Fibroblast of peridontal ligament (primary cell): ENCODE measurements at regions not wholly inside any gene's neighbourhood (a gene's known extent, or its start where the extent isn't known, plus 50 kb on each side); places are given as distances from the start of the nearest gene placed in this dataset.

Experiments
- DNase-seq: peaks from one replicate; pipeline ENCODE4 v3.0.0-alpha.2; 2010; ENCODE audit errors: extremely low read depth

- no peak for DNase-seq
Observed at GRCh38 chr5:12019306-12019705, 115.1 kb upstream of the CTNND2 start.

- no peak for DNase-seq
Observed at GRCh38 chr5:12017007-12017406, 112.8 kb upstream of the CTNND2 start.

- DNase-seq = no peak
Observed at GRCh38 chr5:12016159-12016746, 112.0 kb upstream of the CTNND2 start.

- DNase-seq = no peak
Observed at GRCh38 chr5:12013351-12013750, 109.1 kb upstream of the CTNND2 start.

- DNase-seq = no peak
Observed at GRCh38 chr5:12003680-12004079, 99.4 kb upstream of the CTNND2 start.

GRCh38 chr5:11998397-11998796, 94.2 kb upstream of the CTNND2 start:
- DNase-seq = no peak

- no peak for DNase-seq
Observed at GRCh38 chr5:11997942-11998341, 93.7 kb upstream of the CTNND2 start.

- DNase-seq = no peak
Observed at GRCh38 chr5:11992518-11992917, 88.3 kb upstream of the CTNND2 start.

- DNase-seq = no peak
Observed at GRCh38 chr5:11985993-11986392, 81.7 kb upstream of the CTNND2 start.

GRCh38 chr5:11984196-11984595, 80.0 kb upstream of the CTNND2 start:
- DNase-seq = no peak

- no peak for DNase-seq
Observed at GRCh38 chr5:11981986-11982385, 77.7 kb upstream of the CTNND2 start.

GRCh38 chr5:11977904-11978303, 73.7 kb upstream of the CTNND2 start:
- no peak for DNase-seq

- no peak for DNase-seq
Observed at GRCh38 chr5:11973469-11973868, 69.2 kb upstream of the CTNND2 start.

- no peak for DNase-seq
Observed at GRCh38 chr5:11963227-11963626, 59.0 kb upstream of the CTNND2 start.

GRCh38 chr5:11962122-11962521, 57.9 kb upstream of the CTNND2 start:
- DNase-seq = no peak

- no peak for DNase-seq
Observed at GRCh38 chr5:11958321-11958720, 54.1 kb upstream of the CTNND2 start.

- DNase-seq = no peak
Observed at GRCh38 chr5:11955331-11955730, 51.1 kb upstream of the CTNND2 start.
